ENCODE measurements at regions not wholly inside any gene's neighbourhood (a gene's known extent, or its start where the extent isn't known, plus 50 kb on each side); places are given as distances from the start of the nearest gene placed in this dataset.

- DNase-seq = no peak
These were observed 675.4 kb downstream of the SEMA5A start for GRCh38 chr5:8870349-8870958.

- no peak for DNase-seq
These were observed 674.9 kb downstream of the SEMA5A start for GRCh38 chr5:8870959-8871355.

- no peak for DNase-seq
These were observed 674.4 kb downstream of the SEMA5A start for GRCh38 chr5:8871446-8871845.

- no peak for DNase-seq
These were observed 670.2 kb downstream of the SEMA5A start for GRCh38 chr5:8875722-8876121.

GRCh38 chr5:8879248-8879647 lies 666.6 kb downstream of the SEMA5A start:
- no peak for DNase-seq

GRCh38 chr5:8884029-8884428 lies 661.8 kb downstream of the SEMA5A start:
- DNase-seq = no peak

GRCh38 chr5:8892926-8893325 lies 652.9 kb downstream of the SEMA5A start:
- DNase-seq = no peak

- DNase-seq = no peak
These were observed 651.8 kb downstream of the SEMA5A start for GRCh38 chr5:8894031-8894430.

GRCh38 chr5:8895062-8895461 lies 650.8 kb downstream of the SEMA5A start:
- DNase-seq = no peak

GRCh38 chr5:8895599-8895998 lies 650.3 kb downstream of the SEMA5A start:
- no peak for DNase-seq

- DNase-seq = no peak
These were observed 648.6 kb downstream of the SEMA5A start for GRCh38 chr5:8897316-8897715.

- no peak for DNase-seq
These were observed 640.9 kb downstream of the SEMA5A start for GRCh38 chr5:8905021-8905420.

- no peak for DNase-seq
These were observed 639.4 kb downstream of the SEMA5A start for GRCh38 chr5:8906303-8906967.

- no peak for DNase-seq
These were observed 638.6 kb downstream of the SEMA5A start for GRCh38 chr5:8907168-8907868.

GRCh38 chr5:8908055-8908683 lies 637.7 kb downstream of the SEMA5A start:
- peak; percentile 15 for DNase-seq

GRCh38 chr5:8912106-8912505 lies 633.8 kb downstream of the SEMA5A start:
- no peak for DNase-seq

- DNase-seq = no peak
These were observed 632.4 kb downstream of the SEMA5A start for GRCh38 chr5:8913522-8913921.

GRCh38 chr5:8919096-8919495 lies 626.8 kb downstream of the SEMA5A start:
- no peak for DNase-seq

GRCh38 chr5:8923526-8923925 lies 622.3 kb downstream of the SEMA5A start:
- DNase-seq = no peak

- no peak for DNase-seq
These were observed 621.7 kb downstream of the SEMA5A start for GRCh38 chr5:8924054-8924793.

- DNase-seq = no peak
These were observed 615.9 kb downstream of the SEMA5A start for GRCh38 chr5:8930021-8930420.

- no peak for DNase-seq
These were observed 611.4 kb downstream of the SEMA5A start for GRCh38 chr5:8934455-8934854.

GRCh38 chr5:8940934-8941333 lies 604.9 kb downstream of the SEMA5A start:
- no peak for DNase-seq

All from MV-4-11 (cell line).